DOHH2 (cell line): ENCODE measurements at regions not wholly inside any gene's neighbourhood (a gene's known extent, or its start where the extent isn't known, plus 50 kb on each side); places are given as distances from the start of the nearest gene placed in this dataset.
"Not testable (repeated sequence)": the region's sequence is repeated elsewhere in the genome, so short reads cannot be mapped to it uniquely, and the experiment has no call there.

ENCODE experiments used
- H3F3A ChIP-seq: fragments of 200-600 bp; sonication (generic), shearing (Covaris generic); 2 replicates; pipeline ENCODE4 v1.6.0; 2016; ENCODE audit warnings: antibody characterized with exemption, mild to moderate bottlenecking; ENCODE audit not compliant: control insufficient read depth, insufficient read depth
- H3K27ac ChIP-seq: fragments of 200-600 bp; sonication (generic); 2 replicates; pipeline ENCODE4 v1.5.1; 2014; ENCODE audit warnings: low read depth, mild to moderate bottlenecking, low read length, moderate library complexity
- H3K27me3 ChIP-seq: fragments of 200-600 bp; sonication (generic); 2 replicates; pipeline ENCODE4 v1.6.1; 2014; ENCODE audit warnings: mild to moderate bottlenecking, low read length, mixed read lengths; ENCODE audit not compliant: control insufficient read depth
- H3K36me3 ChIP-seq: fragments of 200-600 bp; sonication (generic); 2 replicates; pipeline ENCODE4 v1.6.1; 2014; ENCODE audit warnings: mild to moderate bottlenecking, low read length, moderate library complexity, mixed read lengths; ENCODE audit not compliant: control insufficient read depth
- H3K4me1 ChIP-seq: fragments of 200-600 bp; sonication (generic); 2 replicates; pipeline ENCODE4 v1.6.1; 2014; ENCODE audit warnings: mild to moderate bottlenecking, low read length, mixed read lengths; ENCODE audit not compliant: control insufficient read depth
- H3K4me2 ChIP-seq: fragments of 200-600 bp; sonication (generic); 2 replicates; pipeline ENCODE4 v1.6.0; 2014; ENCODE audit warnings: mild to moderate bottlenecking, low read length, moderate library complexity
- H3K4me3 ChIP-seq: fragments of 200-600 bp; sonication (generic); 2 replicates; pipeline ENCODE4 v1.5.1; 2014; ENCODE audit warnings: mild to moderate bottlenecking, low read length, mixed read lengths
- H3K79me2 ChIP-seq: fragments of 200-600 bp; sonication (generic); 2 replicates; pipeline ENCODE4 v1.6.1; 2014; ENCODE audit warnings: mild to moderate bottlenecking, low read length, mixed read lengths; ENCODE audit not compliant: control insufficient read depth
- H3K9me2 ChIP-seq: fragments of 200-600 bp; sonication (generic); replicated peaks from 2 replicates; pipeline ENCODE4 v1.6.1; 2014; ENCODE audit warnings: mild to moderate bottlenecking, low read length, mixed read lengths; ENCODE audit not compliant: control insufficient read depth
- H3K9me3 ChIP-seq: fragments of 200-600 bp; sonication (generic); 2 replicates; pipeline ENCODE4 v1.6.1; 2014; ENCODE audit warnings: antibody characterized with exemption, low read length, mixed read lengths; ENCODE audit not compliant: control insufficient read depth, insufficient read depth
- H4K20me1 ChIP-seq: fragments of 200-600 bp; sonication (generic); 2 replicates; pipeline ENCODE4 v1.6.0; 2014; ENCODE audit warnings: low read depth, mild to moderate bottlenecking, antibody characterized with exemption, low read length, moderate library complexity; ENCODE audit not compliant: control insufficient read depth, insufficient read depth
- CTCF ChIP-seq: fragments of 200-600 bp; sonication (generic); IDR thresholded peaks from one replicate; pipeline ENCODE4 v1.5.1; 2014; ENCODE audit warnings: antibody characterized with exemption, mild to moderate bottlenecking, low read depth, low read length; ENCODE audit not compliant: poor library complexity, severe bottlenecking
- EZH2phosphoT487 ChIP-seq: fragments of 200-600 bp; sonication (generic); IDR thresholded peaks from 2 replicates; pipeline ENCODE4 v1.6.1; 2017; ENCODE audit warnings: borderline replicate concordance, mild to moderate bottlenecking, antibody characterized with exemption, low read length, moderate library complexity, mixed read lengths

- no peak overlapping the region for H3K4me2 ChIP-seq
- H3K27ac ChIP-seq = no peak overlapping the region
- H3K9me2 ChIP-seq = no peaks in the 10 kb centered on the region
- H3K4me1 ChIP-seq = no peaks in the 10 kb centered on the region
- H3F3A ChIP-seq = no peaks in the 10 kb centered on the region
- H3K9me3 ChIP-seq = peaks cover 6% of the 10 kb centered on the region; the same call in 1 of the 2 replicates
- H4K20me1 ChIP-seq = no peaks in the 10 kb centered on the region
- H3K36me3 ChIP-seq = no peaks in the 10 kb centered on the region
- no peak overlapping the region for H3K4me3 ChIP-seq
- no peak for TF ChIP-seq EZH2phosphoT487
- TF ChIP-seq CTCF = no peak
- no peaks in the 10 kb centered on the region for H3K79me2 ChIP-seq
- no peaks in the 10 kb centered on the region for H3K27me3 ChIP-seq
Observed at GRCh38 chr9:24776226-24776625, 230.5 kb upstream of the IZUMO3 start.

GRCh38 chr9:24774199-24774598 is 228.5 kb upstream of the IZUMO3 start:
- H3K4me1 ChIP-seq, H3K9me3 ChIP-seq, H3K27me3 ChIP-seq, H3K4me2 ChIP-seq, H3K9me2 ChIP-seq, H3K36me3 ChIP-seq, H3K27ac ChIP-seq, H4K20me1 ChIP-seq, H3K4me3 ChIP-seq, H3F3A ChIP-seq, H3K79me2 ChIP-seq: not testable (repeated sequence)

- Histone ChIP-seq H3K27ac (no peak overlapping the region), H3K4me1 (no peaks in the 10 kb centered on the region), H3K36me3 (no peaks in the 10 kb centered on the region), H3K9me2 (no peaks in the 10 kb centered on the region), H3K4me3 (no peak overlapping the region), H3K9me3 (no peaks in the 10 kb centered on the region; the same call in 1 of the 2 replicates), H4K20me1 (no peaks in the 10 kb centered on the region), H3F3A (no peaks in the 10 kb centered on the region), H3K4me2 (no peak overlapping the region), H3K79me2 (no peaks in the 10 kb centered on the region), H3K27me3 (no peaks in the 10 kb centered on the region)
- TF ChIP-seq CTCF (no peak), EZH2phosphoT487 (no peak)
Observed at GRCh38 chr9:24766081-24766480, 220.4 kb upstream of the IZUMO3 start.

- TF ChIP-seq CTCF (no peak), EZH2phosphoT487 (no peak)
- no peaks in the 10 kb centered on the region for H3K4me1 ChIP-seq
- no peaks in the 10 kb centered on the region for H3K36me3 ChIP-seq
- no peaks in the 10 kb centered on the region for H3F3A ChIP-seq
- no peaks in the 10 kb centered on the region for H3K27me3 ChIP-seq
- H4K20me1 ChIP-seq = no peaks in the 10 kb centered on the region
- no peaks in the 10 kb centered on the region for H3K9me2 ChIP-seq
- no peaks in the 10 kb centered on the region; the same call in 1 of the 2 replicates for H3K9me3 ChIP-seq
- no peaks in the 10 kb centered on the region for H3K79me2 ChIP-seq
- no peak overlapping the region for H3K4me3 ChIP-seq
- no peak overlapping the region for H3K27ac ChIP-seq
- H3K4me2 ChIP-seq = no peak overlapping the region
Observed at GRCh38 chr9:24765025-24765756, 219.5 kb upstream of the IZUMO3 start.
